ENCODE measurements at regions not wholly inside any gene's neighbourhood (a gene's known extent, or its start where the extent isn't known, plus 50 kb on each side); places are given as distances from the start of the nearest gene placed in this dataset.

DNA sequence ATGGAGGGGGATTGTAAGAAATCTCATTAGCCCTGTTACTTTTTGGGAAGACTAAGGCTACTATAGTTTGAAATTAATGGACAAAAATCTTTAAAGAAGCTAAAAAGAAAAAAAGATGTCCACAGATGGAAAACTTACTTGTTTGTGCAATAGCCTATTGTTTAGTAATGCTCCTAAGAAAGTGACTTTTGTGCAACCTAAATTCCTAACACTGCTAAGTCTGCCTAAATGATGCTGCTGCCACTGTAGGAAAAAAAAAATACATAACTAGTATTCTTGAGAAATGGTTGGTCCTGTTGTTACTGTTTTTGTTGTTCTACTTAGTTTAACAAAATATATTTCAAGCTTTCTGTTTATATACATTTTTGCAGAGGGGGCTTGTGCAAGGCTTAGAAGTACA, 108.2 kb upstream of the NR3C1 start:
- CTCF ChIA-PET, result interaction anchor here (1.1 to 1.8 kb wide), 4 partner anchors 9 to 27 kb away, joined by 3 to 6 read pairs (median 4); no protein-coding TSS in a partner anchor
- DNase-seq (ENCODE audit: extremely low spot score), result no peak
- TF ChIP-seq, protein P1, sequence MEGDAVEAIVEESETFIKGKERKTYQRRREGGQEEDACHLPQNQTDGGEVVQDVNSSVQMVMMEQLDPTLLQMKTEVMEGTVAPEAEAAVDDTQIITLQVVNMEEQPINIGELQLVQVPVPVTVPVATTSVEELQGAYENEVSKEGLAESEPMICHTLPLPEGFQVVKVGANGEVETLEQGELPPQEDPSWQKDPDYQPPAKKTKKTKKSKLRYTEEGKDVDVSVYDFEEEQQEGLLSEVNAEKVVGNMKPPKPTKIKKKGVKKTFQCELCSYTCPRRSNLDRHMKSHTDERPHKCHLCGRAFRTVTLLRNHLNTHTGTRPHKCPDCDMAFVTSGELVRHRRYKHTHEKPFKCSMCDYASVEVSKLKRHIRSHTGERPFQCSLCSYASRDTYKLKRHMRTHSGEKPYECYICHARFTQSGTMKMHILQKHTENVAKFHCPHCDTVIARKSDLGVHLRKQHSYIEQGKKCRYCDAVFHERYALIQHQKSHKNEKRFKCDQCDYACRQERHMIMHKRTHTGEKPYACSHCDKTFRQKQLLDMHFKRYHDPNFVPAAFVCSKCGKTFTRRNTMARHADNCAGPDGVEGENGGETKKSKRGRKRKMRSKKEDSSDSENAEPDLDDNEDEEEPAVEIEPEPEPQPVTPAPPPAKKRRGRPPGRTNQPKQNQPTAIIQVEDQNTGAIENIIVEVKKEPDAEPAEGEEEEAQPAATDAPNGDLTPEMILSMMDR (IDR thresholded peaks at IDR 0.05; ENCODE audit: control extremely low read depth, extremely low read depth, low read depth, missing control alignments), result no peak
- POLR2A ChIA-PET, result no interaction called here

DNA sequence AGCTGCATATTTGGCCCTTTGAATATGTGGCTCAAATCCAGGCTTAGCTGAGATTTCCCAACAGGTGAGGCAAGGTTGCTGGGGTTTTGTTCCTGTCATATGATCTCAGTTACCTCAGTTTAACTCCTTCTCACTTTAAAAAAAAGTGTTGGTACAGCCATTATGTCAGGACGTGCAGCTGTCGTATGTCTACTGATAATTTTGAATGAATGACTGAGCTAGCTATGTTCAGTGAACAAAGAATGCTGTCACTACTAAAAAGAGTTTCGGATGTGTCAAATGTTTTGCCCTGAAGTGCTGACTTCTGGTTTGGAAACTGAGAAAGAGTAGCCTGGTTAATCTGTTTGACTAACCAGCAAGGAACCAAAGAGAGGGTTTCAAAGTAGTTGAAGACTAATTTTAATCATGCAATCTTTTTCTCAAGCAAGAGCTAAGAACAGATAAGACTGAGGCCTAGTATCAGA, 106.3 kb upstream of the NR3C1 start:
- peak; percentile 26 for DNase-seq (ENCODE audit: extremely low spot score)
- CTCF ChIA-PET, result interaction anchor here (1.0 to 1.6 kb wide), 4 partner anchors 18 to 105 kb away, joined by 3 read pairs; no protein-coding TSS in a partner anchor
- POLR2A ChIA-PET, result no interaction called here
- TF ChIP-seq, protein P1 (IDR thresholded peaks at IDR 0.05; ENCODE audit: control extremely low read depth, extremely low read depth, low read depth, missing control alignments), result no peak

DNA sequence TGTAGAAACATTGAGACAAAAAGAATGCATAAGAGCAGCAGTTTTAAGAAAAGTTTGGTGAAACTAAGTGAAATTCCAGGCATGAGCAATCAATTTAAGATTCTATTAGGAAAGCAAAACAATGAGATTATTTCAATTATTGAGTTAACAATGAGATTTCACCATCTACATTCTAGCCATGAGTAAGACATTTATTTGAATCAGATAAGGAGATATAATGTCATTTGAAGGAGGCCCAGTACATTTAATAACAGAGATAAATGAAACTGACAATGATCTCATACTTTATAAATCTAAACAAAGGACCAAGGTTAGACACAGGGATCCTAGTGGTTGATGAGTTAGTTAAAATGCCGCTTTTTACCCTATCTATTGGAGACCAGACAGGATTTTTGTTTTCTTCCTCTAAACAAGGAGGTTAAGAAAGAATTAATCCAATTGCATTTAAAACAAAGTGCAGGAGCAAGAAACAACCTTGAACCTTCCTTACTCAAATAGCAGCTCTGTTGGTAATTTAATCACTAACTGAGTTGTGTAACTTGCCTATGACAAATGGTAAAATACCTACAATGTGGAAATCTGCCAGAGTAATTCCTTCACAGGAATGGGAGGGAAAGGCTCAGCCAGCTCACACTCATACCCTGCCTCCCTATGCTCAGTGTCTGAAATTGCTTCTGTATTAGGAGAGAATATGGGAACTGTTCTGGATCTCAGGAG, 103.5 kb upstream of the NR3C1 start:
- CTCF ChIA-PET, result interaction anchor here (1.5 kb wide), 1 partner anchor 14 kb away, joined by 3 read pairs; no protein-coding TSS in a partner anchor
- DNase-seq (ENCODE audit: extremely low spot score), result no peak
- TF ChIP-seq, protein P1 (IDR thresholded peaks at IDR 0.05; ENCODE audit: control extremely low read depth, extremely low read depth, low read depth, missing control alignments), result no peak
- POLR2A ChIA-PET, result no interaction called here

DNA sequence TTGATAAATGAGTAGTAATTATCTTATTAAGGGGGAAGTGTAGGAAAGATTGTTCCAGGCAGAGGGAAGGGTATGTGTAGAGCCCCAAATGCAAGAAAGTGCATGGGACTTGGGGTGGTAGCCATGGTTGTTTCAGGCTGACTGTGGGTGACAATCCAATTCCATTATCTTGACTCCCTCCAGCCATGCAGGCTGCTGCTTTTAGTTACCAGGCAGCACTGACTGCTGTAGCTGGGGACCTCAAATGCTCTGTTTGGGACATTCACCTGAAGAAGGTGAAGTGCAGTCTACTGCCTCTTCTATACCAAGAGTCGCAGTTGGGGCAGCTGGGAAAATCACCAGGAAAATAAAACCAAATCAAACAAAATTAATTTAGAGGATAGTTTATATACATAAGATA, 102.4 kb upstream of the NR3C1 start:
- CTCF ChIA-PET, result no interaction called here
- no peak for DNase-seq (ENCODE audit: extremely low spot score)
- POLR2A ChIA-PET, result no interaction called here
- TF ChIP-seq, protein P1 (IDR thresholded peaks at IDR 0.05; ENCODE audit: control extremely low read depth, extremely low read depth, low read depth, missing control alignments), result no peak

DNA sequence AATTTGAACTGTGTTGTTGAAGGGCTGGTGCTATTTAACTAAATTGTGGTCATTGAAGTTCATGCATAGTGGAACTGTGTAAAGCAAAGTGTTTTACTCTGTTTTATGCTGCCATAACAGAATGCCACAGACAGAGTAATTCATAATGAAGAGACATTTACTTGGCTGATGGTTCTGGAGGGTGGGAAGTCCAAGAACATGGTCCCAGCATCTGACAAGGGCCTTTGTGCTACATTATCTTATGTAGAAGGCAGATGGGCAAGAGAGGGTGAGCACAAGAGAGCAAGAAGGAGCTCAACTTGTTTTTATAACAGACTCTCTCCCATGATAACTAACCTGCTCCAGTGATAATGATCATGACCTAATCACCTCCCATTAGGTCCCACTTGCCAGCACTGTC, 101.9 kb upstream of the NR3C1 start:
- DNase-seq (ENCODE audit: extremely low spot score), result no peak
- TF ChIP-seq, protein P1 (IDR thresholded peaks at IDR 0.05; ENCODE audit: control extremely low read depth, extremely low read depth, low read depth, missing control alignments), result no peak
- ChIA-PET POLR2A (no interaction called here), CTCF (no interaction called here)

DNA sequence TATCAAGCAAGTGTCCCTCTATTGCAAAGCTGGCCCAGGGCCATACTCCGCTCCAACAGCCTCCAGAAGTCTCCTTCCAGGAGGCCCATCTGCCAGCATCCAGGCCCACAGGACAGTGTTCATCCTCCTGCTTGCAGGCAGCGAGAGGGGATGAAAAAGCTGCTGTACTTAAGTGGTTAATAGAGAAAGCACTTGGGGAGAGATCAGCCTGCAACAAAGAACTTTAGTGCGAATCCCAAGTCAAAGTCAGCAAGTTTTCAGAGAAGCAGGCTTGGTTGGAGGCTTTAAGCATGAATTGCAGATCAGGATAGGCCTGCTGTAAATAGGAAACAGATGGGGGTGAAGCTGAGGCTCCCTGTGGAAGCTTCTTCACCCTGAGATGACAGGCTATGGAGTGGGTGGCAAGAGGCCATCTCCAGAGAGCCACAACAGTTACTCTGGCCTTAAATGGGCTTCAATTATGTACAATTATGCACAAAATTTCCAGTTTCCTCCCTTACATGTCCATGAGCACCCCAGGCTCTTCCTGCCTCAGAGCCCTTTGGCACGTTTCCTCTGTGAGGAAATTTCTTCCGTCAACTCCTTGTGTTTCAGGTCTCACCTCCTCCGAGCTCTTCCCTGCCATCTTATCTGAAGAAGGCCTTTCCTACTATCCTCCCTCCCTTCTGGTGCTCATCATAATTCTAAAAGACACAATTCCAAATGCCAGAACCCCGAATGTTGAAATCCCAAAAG, 98.0 kb upstream of the NR3C1 start:
- POLR2A ChIA-PET, result no interaction called here
- CTCF ChIA-PET, result interaction anchor here (1.0 to 1.2 kb wide), 3 partner anchors 11 to 16 kb away, joined by 3 to 5 read pairs (median 3); no protein-coding TSS in a partner anchor
- no peak for DNase-seq (ENCODE audit: extremely low spot score)
- TF ChIP-seq, protein P1 (IDR thresholded peaks at IDR 0.05; ENCODE audit: control extremely low read depth, extremely low read depth, low read depth, missing control alignments), result no peak
